ENCODE measurements at regions not wholly inside any gene's neighbourhood (a gene's known extent, or its start where the extent isn't known, plus 50 kb on each side); places are given as distances from the start of the nearest gene placed in this dataset.

- H3K36me3 Mint-ChIP-seq (ENCODE audit: low read depth): no peaks in the 10 kb centered on the region
- peaks cover 7% of the 10 kb centered on the region for H3K9me3 Mint-ChIP-seq
- no peak for DNase-seq
- no peak for TF ChIP-seq CTCF (IDR thresholded peaks at IDR 0.05)
- H3K27me3 Mint-ChIP-seq (ENCODE audit: low read depth, poor library complexity): no peaks in the 10 kb centered on the region
- no peaks in the 10 kb centered on the region for H3K4me1 Mint-ChIP-seq
- H3K4me3 Mint-ChIP-seq: no peak overlapping the region
- H3K27ac Mint-ChIP-seq: no peak overlapping the region
Measured at GRCh38 chr4:36815536-36815935, 429.0 kb upstream of the NWD2 start.

GRCh38 chr4:36823199-36823967, 421.2 kb upstream of the NWD2 start:
- DNase-seq: no peak
- peaks cover 7% of the 10 kb centered on the region for H3K9me3 Mint-ChIP-seq

GRCh38 chr4:36824682-36825081, 419.9 kb upstream of the NWD2 start:
- Mint-ChIP-seq H3K9me3 (peaks cover 7% of the 10 kb centered on the region), H3K4me3 (no peak overlapping the region), H3K4me1 (no peaks in the 10 kb centered on the region), H3K27ac (no peak overlapping the region), H3K27me3 (ENCODE audit: low read depth, poor library complexity) (no peaks in the 10 kb centered on the region), H3K36me3 (ENCODE audit: low read depth) (no peaks in the 10 kb centered on the region)
- DNase-seq: no peak
- TF ChIP-seq CTCF (IDR thresholded peaks at IDR 0.05): no peak

More at GRCh38 chr4:36823199-36823967, 421.2 kb upstream of the NWD2 start:
- no peak for TF ChIP-seq CTCF (IDR thresholded peaks at IDR 0.05)
- H3K4me1 Mint-ChIP-seq: no peaks in the 10 kb centered on the region
- no peaks in the 10 kb centered on the region for H3K36me3 Mint-ChIP-seq (ENCODE audit: low read depth)
- no peaks in the 10 kb centered on the region for H3K27me3 Mint-ChIP-seq (ENCODE audit: low read depth, poor library complexity)
- no peak overlapping the region for H3K4me3 Mint-ChIP-seq
- no peak overlapping the region for H3K27ac Mint-ChIP-seq

GRCh38 chr4:36835246-36835645, 409.3 kb upstream of the NWD2 start:
- H3K36me3 Mint-ChIP-seq (ENCODE audit: low read depth): no peaks in the 10 kb centered on the region
- no peak overlapping the region for H3K4me3 Mint-ChIP-seq

GRCh38 chr4:36841583-36842326, 402.8 kb upstream of the NWD2 start:
- Mint-ChIP-seq H3K36me3 (ENCODE audit: low read depth) (no peaks in the 10 kb centered on the region), H3K4me1 (no peaks in the 10 kb centered on the region), H3K27me3 (ENCODE audit: low read depth, poor library complexity) (no peaks in the 10 kb centered on the region), H3K4me3 (no peak overlapping the region), H3K27ac (no peak overlapping the region), H3K9me3 (no peaks in the 10 kb centered on the region)
- DNase-seq: no peak
- TF ChIP-seq CTCF (IDR thresholded peaks at IDR 0.05): no peak

More at GRCh38 chr4:36835246-36835645, 409.3 kb upstream of the NWD2 start:
- no peaks in the 10 kb centered on the region for H3K27me3 Mint-ChIP-seq (ENCODE audit: low read depth, poor library complexity)
- H3K9me3 Mint-ChIP-seq: no peaks in the 10 kb centered on the region
- no peak overlapping the region for H3K27ac Mint-ChIP-seq
- DNase-seq: no peak
- no peaks in the 10 kb centered on the region for H3K4me1 Mint-ChIP-seq
- TF ChIP-seq CTCF (IDR thresholded peaks at IDR 0.05): no peak
